GM19238 (cell line): ENCODE measurements at regions not wholly inside any gene's neighbourhood (a gene's known extent, or its start where the extent isn't known, plus 50 kb on each side); places are given as distances from the start of the nearest gene placed in this dataset.

Experiments
- DNase-seq: peaks from one replicate; pipeline ENCODE4 v3.0.0; 2011; ENCODE audit warnings: low spot score; ENCODE audit not compliant: insufficient read length

DNA sequence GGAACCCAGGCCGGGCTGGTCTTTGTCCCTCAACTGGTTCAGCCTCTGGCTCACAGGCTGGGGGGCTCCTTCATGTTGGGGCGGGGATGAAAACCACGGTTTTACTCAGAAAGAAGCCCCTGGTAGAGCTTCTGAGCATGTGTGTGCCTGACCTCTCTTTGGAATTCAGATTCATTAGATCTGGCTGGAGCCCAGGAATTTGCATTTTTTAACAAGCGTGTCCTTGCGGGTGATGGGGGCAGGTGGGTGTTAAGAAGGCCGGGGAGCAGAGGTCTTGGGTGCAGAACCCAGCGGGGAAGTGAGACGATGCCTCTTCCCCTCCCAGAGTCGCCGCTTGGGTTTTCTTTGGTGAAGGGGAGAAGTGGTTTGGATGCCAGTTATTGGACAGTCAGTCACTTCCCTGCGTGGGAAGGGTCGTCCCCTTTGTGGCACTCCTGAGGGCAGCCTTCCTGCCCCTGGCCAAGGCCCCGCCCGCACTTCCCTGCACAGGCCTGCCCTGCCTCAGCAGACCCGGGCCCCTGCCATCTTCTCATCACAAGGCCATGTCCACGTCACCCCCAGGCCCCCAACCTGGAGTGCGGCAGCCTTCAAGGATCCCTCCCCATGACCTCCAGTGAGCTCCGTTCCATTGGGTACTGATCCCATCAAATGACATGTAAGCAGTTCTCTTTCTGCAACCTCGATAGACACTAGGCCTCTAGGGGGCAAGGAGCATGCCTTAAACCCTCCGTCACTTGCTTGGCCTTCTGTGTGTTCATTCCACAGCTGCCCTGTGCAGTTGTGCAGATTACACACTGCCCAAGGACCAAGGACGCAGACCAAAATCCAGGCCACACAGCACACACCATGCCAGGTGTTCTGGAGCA, 177.7 kb upstream of the CIBAR2 start:
- DNase-seq: no peak

DNA sequence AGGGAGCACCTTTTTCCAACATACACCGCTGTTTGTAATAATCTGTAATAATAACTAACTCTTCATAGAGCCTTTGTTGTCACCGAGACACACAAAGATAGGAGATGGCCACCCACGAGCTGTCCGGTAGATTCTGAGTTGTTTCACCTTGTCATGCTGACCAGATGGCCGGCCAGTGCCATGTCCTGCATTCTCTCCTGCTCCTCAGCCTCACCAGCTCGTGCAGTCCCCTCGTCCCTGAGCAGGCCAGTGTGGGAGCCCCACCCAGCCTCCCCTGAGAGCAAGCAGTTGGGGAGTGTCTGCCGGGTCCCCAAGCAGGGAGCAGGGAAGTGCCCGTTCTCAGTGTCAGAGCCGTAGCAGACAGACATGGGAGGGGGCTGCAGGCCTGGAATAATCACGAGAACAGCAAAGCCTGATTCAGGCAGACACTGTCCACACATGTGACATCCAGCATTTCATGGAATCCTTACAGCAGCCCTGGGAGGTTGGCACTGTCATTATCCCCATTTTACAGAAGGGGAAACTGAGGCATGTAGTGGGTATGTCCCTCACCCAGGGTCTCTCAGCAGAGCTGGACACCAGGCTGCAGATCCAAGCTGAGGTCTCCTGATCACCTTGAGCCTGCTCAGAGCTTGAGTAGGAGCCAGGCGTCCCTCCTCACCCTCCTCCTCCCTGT, 178.5 kb upstream of the CIBAR2 start:
- no peak for DNase-seq

DNA sequence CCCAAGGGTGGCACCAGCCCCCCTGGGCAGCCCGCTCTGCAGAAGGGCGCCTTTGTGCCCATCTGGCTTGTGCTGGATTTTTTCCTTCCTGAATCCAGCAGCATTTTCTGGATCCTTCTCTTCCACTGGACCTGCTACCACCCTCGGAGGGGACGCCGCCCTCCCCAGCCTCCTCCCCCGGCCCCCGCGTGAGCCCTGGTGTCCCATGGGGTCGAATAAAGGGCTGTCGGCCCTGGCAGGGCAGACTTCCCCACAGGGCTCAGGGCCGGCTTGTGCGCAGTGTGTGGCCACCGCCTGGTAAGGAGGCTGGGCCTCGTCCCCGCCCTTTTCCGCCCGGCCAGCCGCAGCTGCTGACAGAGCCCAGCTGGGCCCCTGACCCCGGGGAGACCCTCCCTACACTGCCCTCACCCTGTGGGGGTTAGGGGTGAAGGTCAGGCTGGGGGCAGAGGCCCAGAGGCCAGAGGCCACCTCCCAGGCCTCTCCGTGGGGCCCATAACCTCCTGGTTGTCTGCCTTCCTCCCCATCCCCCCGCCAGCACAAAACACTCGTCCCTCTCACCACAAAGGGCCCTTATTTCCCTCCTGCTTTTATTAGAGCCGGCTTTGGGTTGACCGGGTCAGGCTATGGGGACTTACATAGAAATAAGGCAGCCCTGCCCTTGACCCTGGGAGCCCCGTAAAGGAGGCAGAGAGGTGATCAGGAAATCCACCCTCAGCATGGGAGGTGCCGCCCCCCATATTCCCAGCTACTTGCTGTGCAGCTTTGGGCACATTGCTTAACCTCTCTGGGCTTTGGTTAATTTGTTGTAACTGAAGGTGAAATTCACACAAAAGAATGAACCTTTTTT, 179.3 kb upstream of the CIBAR2 start:
- no peak for DNase-seq

DNA sequence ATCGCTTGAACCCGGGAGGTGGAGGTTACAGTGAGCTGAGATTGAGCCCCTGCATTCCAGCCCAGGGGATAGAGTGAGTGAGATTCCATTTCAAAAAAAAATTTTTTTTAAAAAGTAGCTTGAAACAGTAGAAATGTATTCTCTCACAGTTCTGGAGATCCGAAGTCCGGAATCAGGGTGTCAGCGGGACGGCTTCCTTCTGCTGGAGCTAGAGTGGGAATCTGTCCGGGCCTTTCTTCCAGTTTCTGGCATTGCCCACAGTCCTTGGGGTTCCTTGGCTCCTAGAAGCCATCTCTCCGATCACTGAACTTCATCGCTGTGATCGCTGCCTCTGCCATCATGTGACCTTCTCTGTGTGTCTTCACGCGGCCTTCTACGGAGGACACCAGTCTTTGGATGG, 181.2 kb upstream of the CIBAR2 start:
- DNase-seq: no peak

DNA sequence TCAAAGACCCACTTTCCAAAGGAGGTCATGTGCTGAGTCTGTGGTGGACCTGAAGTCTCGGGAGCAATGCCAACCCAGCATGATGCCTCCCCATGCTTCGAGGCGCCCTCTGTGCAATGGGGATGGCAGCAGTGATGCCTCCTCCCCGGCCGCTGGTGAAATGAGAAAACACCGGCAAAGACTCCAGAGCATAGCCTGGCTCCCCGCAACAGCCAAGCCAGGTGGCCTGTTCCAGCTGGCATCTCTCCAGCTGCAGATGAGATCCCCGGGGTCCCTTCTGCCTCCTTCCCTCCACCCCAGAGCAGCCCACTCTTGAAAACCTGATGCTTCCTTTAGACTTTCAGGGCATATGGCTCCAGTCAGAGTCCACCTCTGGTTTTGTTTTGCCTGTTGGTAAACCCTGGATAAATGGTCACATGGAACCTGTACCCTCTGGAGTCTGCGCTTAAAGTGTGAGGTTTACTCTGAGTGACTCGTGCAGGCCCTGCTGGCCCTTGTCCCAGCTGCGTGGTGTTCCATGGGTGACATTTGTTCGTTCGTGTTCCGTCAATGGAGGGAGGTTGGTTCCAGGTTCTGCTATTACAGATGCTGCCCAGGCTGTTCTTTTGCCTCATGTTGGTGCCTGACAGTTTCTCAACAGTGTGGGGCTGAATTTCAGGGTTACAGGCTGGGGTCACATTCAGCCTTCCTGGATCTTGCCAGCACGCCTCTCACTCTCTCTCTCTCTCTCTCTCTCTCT, 181.8 kb upstream of the CIBAR2 start:
- no peak for DNase-seq

DNA sequence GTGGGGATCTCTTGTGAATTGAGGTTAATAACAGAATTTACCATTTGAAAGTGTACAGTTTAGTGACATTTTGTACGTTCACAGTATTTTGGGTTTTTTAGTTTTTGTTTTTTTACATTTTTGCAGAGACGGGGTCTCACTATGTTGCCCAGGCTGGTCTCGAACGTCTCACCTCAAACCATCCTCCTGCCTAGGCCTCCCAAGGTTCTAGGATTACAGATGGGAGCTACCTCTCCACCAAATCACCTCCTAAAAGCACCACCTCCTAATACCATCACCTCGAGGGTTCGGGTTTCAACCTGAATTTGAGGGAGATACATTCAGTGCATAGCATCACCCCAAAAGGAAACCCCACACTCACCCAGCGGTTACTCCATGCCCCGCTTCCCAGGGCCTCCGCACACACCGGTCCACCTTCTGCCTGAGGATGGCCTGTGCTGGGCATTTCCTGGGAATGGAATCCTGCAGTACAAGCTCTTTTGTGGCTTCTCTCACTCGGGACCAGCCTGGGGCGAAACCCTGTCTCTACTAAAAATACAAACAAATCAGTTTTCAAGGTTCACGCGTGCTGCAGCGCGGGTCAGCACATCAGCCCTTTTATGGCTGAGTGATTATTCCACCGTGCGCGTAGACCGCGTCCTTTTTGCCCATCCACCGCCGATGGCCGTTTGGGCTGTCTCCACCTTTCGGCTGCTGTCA, 182.7 kb upstream of the CIBAR2 start:
- no peak for DNase-seq

DNA sequence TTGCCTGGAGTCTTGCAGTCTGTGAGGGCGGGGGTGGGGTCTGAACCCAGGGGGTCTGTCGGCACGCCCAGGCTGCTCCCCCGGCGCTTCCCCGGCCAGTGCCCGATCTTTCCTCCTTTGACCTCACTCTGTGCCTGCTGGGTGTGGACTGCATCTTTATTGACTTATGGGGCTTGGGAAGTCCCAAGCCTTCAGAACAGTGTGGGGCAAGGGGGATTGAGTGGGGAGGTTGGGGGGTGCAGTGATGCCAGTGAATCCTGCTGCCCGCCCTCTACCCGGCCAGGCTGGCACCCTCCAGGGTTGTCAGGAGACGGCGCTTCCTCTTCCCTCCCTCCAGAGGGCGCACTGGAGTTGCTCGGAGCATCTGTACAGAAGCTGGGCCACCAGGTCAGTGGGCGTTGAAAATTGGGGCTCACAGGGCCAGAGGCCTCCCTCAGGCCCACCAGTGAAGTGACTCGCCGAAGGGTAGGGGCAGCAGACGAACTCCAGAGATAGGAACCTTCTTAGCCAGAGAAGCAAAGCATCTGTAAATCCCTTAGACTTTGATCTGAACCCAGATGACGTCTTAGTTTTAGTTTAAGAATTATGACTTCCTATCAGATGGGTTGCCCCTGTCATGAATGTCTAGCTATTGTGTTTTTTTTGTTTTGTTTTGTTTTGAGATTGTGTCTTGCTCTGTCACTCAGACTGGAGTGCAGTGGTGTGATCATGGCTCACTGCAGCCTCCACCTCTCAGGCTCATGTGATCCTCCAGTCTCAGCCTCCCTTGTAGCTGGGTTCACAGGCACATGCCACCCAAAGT, 184.8 kb upstream of the CIBAR2 start:
- DNase-seq: peak; percentile 56

DNA sequence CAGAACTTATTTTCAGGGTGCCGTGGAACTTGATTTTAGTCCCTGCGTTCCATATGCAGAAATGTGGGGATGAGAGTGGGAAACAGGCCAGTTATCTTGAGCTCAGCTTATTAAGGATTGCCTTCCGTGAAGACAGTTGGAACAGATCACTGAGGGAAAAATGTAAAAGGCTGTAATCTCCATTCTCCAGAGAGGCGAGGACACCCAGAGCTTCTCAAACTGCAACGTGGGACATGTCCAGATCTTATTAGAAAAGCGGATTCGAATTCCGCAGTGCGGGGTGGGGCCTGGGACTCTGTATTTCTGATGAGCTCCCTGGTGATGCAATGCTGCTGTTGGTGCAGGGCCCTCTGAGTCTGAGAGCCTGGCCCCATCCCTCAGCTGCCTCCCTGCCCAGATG, 185.6 kb upstream of the CIBAR2 start:
- no peak for DNase-seq

DNA sequence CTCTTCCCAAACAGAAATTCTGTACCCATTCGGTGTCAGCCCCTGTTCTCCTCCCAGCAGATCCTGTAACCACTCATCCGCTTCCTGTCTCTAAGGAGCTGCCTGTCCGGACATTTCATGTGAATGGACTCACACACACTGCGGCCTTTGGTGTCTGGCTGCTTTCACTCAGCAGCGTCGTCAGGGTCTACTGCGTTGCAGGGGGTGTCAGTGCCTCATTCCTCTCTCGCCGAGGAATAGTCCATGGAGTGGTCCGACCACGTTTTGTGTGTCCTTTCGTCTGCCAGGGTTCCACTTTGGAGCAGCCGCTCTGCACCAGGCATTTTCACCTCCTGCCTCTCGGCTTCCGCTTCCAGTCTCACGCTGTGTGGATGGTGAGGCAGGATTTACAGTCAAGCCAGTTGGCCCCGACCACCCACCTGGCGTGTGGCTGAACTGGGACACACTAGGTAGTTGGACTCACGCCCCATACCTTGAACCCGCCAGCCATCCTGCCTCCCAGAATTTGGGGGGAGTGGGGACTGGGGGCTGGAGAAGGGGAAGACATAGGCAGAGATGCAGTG, 188.2 kb upstream of the CIBAR2 start:
- DNase-seq: no peak

DNA sequence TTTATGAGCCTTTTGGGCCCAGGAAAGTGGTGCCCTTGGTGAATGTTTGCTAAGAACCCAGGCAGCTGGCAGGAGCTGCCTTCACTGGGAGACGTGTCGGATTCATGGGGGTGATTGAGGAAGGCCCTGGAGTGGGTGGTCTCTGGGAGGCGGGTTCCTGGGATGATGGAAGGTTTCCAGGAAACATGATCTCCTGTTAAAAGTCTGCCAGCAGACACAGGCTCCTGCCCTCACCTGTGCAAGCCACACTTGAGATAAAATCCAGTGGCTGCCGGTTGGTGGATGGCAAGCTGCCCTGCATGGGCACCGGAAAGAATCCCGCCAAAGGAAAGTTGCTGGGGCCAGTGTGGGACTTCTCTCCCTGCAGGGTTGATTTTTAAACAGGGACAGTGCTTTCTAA, 189.0 kb upstream of the CIBAR2 start:
- no peak for DNase-seq

DNA sequence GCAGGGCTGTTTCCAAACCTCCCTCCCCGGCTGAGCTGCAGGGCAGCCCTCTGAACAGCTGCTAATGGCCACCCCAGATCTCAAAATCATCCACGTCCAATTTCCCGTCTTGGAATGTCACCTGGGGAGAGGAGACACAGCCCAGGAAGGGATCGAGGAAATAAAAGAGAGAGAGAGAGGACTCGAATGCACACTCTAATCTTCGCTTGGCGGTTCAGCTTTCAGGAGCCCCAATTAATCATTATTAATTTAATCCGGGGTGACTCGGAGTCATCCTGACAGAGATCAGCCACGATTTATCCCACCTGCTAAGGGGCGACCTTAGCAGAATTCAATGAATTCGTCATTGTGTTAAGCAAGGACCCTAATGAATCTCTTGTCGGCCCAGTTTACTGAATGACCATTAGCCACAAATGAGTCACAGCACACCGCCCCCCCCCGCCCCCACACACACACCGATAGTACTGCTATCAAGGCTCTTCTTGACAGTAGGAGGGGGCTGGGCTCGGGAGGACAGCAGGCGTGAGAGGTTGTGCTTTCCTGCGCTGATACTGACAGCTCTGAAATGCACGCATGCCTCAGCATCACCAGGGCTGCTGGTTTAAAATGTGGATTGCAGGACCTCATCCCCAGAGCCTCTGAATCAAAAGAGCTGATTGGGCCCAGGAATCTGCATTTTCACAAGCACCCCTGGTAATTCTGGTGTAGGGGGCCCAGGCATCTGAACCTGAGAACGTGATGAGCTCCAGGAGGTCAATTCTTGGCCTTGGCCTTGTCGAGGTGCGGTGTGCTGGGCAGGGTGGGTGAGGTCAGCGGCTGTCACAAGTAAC, 190.0 kb upstream of the CIBAR2 start:
- no peak for DNase-seq

DNA sequence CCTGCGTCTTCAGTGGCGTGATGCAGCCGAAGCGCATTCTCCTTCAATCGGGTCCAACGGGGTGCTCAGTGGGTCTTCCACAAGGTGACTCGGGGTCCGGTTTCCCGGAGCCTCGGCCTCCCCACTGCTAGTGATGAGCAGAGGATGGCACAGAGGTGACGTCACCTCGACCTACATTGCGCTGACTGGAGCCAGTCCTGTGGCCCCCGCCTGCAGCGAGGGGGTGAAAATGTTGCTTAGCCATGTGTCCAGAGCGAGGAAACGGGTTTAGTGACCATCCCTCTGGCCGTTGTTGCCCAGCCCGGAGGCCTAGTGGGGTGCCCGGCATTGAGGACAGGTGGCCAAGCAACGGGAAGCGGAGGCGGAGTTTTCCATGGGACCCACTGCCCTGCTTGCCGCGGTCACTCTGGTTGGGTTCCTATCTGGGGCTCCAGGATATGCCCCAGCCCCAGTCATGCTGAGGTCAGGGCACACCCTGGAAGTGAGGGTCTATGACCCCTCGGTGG, 190.6 kb upstream of the CIBAR2 start:
- DNase-seq: no peak

DNA sequence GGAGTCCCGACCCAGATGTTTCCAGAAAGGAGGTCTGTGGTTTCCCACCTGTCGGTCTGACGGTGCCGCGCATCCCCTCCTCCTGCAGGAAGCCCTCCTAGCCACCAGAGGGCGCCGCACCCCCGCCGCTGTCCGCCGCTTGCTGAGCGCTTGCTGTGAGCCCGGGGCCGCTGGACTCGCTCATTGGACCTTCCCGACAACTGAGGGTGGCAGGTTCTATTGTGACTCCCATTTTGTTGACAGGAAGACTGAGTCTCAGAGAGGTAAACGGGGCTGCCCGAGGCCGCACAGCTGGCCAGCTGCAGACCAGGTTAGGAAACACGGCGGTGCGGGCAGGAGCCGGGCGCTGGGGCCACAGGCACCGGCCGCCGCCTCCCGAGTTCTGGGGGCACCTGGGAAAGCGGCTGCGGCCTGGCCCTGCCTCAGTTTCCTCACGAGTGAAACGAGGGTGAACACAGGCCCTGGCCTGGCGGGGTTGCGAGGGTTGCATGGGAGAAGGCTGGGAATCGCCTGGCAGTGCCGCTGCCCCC, 191.1 kb upstream of the CIBAR2 start:
- DNase-seq: peak; percentile 74

DNA sequence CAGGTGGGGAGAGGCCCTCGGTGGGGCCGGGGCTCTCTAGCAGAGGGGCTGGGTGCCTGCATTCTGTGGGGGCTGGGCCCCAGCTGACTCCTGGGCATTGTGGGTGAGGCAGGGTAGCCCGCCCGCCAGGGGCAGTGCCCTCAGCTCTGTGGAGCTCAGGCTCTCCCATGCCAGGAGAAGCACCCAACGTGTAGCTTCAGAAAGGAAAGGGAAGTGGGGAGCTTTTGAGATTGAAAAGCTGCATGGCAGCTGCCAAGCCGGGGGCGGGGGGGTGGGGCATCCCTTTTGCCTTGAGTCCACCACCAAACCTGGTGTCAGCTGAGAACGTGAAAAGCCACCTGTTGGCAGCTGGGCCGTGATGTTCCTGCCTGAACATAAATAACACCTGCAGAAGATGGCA, 192.1 kb upstream of the CIBAR2 start:
- no peak for DNase-seq

DNA sequence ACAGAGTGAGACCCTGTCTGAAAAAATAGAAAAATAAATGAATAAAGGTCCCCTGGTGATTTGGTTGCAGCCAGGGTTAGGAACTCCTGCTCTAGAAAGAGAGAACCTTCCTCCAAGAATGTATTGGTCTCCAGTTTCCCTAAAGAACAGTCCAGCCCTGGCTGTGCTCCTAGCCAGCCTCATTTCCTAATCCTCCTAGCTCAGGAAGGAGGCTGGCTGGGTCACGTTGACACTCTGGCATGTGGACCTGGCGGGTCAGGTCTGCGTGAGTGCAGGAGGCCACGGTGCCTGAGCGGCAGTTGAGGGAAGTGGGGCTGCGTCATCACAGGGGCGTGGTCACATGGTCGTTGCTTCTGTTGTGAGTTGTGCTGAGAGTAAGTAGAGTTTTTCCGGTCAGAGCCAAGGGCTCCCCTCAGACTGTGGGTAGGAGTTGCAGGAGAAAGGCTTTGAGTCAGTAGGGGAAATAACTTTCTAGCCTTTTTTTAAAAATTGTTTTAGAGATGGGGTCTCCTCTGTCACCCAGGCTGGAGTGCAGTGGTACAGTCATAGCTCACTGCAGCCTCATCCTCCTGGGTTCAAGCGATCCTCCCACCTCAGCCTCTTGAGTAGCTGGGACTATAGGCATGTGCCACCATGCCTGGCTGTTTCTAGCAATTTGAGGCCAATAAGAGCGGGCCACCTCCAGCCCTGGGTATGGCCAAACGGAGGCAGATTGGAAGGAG, 194.0 kb upstream of the CIBAR2 start:
- peak; percentile 67 for DNase-seq

DNA sequence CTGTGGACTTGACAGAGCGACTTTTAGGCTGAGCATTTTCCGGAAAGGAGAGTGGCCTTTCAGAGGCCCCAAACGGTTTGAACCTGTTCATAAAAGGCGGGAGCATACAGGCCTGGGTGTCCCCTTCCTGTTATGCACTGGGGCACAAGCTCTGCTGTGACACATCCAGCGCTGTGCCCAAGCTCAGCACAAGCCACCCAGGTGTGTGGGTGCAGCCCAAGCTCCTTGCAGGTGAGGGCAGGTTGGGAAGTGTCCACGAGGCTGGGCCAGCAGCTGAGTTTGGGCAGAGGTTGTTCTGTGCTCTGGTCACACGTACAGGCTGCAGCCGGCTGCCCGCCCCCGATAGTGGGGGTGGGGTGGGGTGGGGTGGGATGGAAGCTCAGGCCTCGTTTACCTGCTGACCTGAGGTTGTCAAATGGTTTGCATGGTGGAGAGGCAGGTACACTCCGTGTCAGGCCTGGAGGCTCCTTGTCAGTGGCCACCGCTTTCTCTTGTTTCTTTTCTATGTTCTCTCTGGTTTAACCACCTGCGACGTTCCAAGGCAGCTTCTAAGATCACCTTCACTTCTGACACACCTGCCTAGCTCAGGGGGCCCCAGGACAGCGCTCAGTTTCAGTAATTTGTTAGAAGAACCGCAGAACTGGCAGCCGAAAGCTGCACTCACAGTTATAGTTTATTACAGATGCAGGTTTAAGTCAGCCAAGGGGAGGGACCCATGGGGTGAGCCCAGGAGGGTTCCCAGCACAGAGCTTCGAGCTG, 194.7 kb upstream of the CIBAR2 start:
- DNase-seq: no peak
